SK-N-SH treated with all-trans-retinoic acid at 6 μM for 48 hours (cell line): ENCODE measurements at regions not wholly inside any gene's neighbourhood (a gene's known extent, or its start where the extent isn't known, plus 50 kb on each side); places are given as distances from the start of the nearest gene placed in this dataset.

Source experiments
- ATAC-seq: fragments of 200-7000 bp; cut with Tn5 transposase; 3 replicates; pipeline ENCODE4 v1.9.1; 2020; ENCODE audit warnings: mild to moderate bottlenecking, moderate library complexity
- BACH2 ChIP-seq: fragments of 250-450 bp; sonication (Bioruptor Pico); IDR thresholded peaks from 2 replicates; pipeline ENCODE4 v1.9.0; 2021; ENCODE audit warnings: mild to moderate bottlenecking, borderline replicate concordance
- GLIS3 ChIP-seq: fragments of 250-450 bp; sonication (Bioruptor Pico); IDR thresholded peaks from 2 replicates; pipeline ENCODE4 v1.5.0; 2020; ENCODE audit warnings: mild to moderate bottlenecking, moderate library complexity
- OSR1 ChIP-seq: fragments of 250-450 bp; sonication (Bioruptor Pico); IDR thresholded peaks from 2 replicates; pipeline ENCODE4 v1.8.0; 2022; ENCODE audit warnings: moderate library complexity, mild to moderate bottlenecking, inconsistent platforms
- PPARA ChIP-seq: fragments of 250-450 bp; sonication (Bioruptor Pico); IDR thresholded peaks from 2 replicates; pipeline ENCODE4 v1.5.0; 2020; ENCODE audit warnings: mild to moderate bottlenecking, borderline replicate concordance
- TCF4 ChIP-seq: fragments of 250-450 bp; sonication (Bioruptor Pico); IDR thresholded peaks from 2 replicates; pipeline ENCODE4 v1.8.0; 2021; ENCODE audit warnings: mild to moderate bottlenecking, moderate library complexity, borderline replicate concordance
- TOX ChIP-seq: fragments of 250-450 bp; sonication (Bioruptor Pico); IDR thresholded peaks from 2 replicates; pipeline ENCODE4 v1.8.0; 2021; ENCODE audit warnings: mild to moderate bottlenecking, moderate library complexity, borderline replicate concordance
- ZC3H10 ChIP-seq: fragments of 250-450 bp; sonication (Bioruptor Pico); IDR thresholded peaks from 2 replicates; pipeline ENCODE4 v1.5.1; 2021; ENCODE audit warnings: mild to moderate bottlenecking, moderate library complexity
- ZFP3 ChIP-seq: fragments of 250-450 bp; sonication (Bioruptor Pico); IDR thresholded peaks from 2 replicates; pipeline ENCODE4 v1.5.0; 2020; ENCODE audit warnings: mild to moderate bottlenecking, moderate library complexity
- ZFP30 ChIP-seq: fragments of 450-650 bp; formaldehyde crosslinking; IDR thresholded peaks from 2 replicates; pipeline ENCODE4 v1.5.0; 2022; ENCODE audit warnings: mild to moderate bottlenecking, moderate library complexity
- ZNF565 ChIP-seq: fragments of 450-650 bp; formaldehyde crosslinking; conservative IDR thresholded peaks from 2 replicates; pipeline ENCODE4 v1.5.0; 2020; ENCODE audit warnings: low read depth, mild to moderate bottlenecking, moderate library complexity
- ZNF70 ChIP-seq: fragments of 450-650 bp; formaldehyde crosslinking; IDR thresholded peaks from 2 replicates; pipeline ENCODE4 v1.5.0; 2020; ENCODE audit warnings: mild to moderate bottlenecking, moderate library complexity
- ZNF8 ChIP-seq: fragments of 450-650 bp; formaldehyde crosslinking; IDR thresholded peaks from 2 replicates; pipeline ENCODE4 v1.5.0; 2020; ENCODE audit warnings: mild to moderate bottlenecking, moderate library complexity
- TF ChIP-seq, protein P1 (sequence below): fragments of 250-450 bp; sonication (Bioruptor Pico); IDR thresholded peaks from 2 replicates; pipeline ENCODE4 v1.5.1; 2021; ENCODE audit warnings: mild to moderate bottlenecking, moderate library complexity
- TF ChIP-seq, protein P2 (sequence below): fragments of 250-450 bp; sonication (Bioruptor Pico); IDR thresholded peaks from 2 replicates; pipeline ENCODE4 v1.8.0; 2020; ENCODE audit warnings: mild to moderate bottlenecking, moderate library complexity, borderline replicate concordance
- TF ChIP-seq, protein P3 (sequence below): fragments of 250-450 bp; sonication (Bioruptor Pico); IDR thresholded peaks from 2 replicates; pipeline ENCODE4 v1.5.1; 2020; ENCODE audit warnings: low read depth, mild to moderate bottlenecking, moderate library complexity
- TF ChIP-seq, protein P4 (sequence below): fragments of 250-450 bp; sonication (Bioruptor Pico); IDR thresholded peaks from 2 replicates; pipeline ENCODE4 v1.5.0; 2020; ENCODE audit warnings: mild to moderate bottlenecking, moderate library complexity

DNA sequence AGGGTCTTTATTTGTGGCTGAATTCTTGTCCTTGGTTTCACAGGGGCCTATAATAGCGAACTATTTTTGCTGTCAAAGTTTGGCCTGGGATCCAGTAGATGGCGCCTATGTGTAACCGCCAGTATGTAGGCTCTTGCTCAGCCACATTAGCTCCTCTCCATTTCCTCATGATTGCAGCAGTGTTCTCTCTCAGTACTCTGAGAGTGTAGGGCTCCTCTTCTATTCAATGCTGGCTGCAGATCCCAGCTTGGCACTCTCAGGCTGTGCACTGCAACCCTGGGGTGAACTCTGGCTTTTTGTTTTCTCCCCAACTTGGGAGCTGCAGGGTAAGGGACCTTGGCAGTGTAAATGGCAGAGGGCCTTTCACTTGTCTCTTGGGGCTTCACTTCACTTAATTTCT is 344.6 kb upstream of the CHAC2 start (continued):
- TF ChIP-seq, protein P1, sequence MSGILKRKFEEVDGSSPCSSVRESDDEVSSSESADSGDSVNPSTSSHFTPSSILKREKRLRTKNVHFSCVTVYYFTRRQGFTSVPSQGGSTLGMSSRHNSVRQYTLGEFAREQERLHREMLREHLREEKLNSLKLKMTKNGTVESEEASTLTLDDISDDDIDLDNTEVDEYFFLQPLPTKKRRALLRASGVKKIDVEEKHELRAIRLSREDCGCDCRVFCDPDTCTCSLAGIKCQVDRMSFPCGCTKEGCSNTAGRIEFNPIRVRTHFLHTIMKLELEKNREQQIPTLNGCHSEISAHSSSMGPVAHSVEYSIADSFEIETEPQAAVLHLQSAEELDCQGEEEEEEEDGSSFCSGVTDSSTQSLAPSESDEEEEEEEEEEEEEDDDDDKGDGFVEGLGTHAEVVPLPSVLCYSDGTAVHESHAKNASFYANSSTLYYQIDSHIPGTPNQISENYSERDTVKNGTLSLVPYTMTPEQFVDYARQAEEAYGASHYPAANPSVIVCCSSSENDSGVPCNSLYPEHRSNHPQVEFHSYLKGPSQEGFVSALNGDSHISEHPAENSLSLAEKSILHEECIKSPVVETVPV (CRISPR knock-in tag) = no peak
- TF ChIP-seq ZNF8 (CRISPR knock-in tag) = no peak
- TF ChIP-seq ZFP30 (CRISPR knock-in tag) = no peak
- no peak for TF ChIP-seq TOX (CRISPR knock-in tag)
- TF ChIP-seq ZNF565 (CRISPR knock-in tag) = no peak
- TF ChIP-seq, protein P2, sequence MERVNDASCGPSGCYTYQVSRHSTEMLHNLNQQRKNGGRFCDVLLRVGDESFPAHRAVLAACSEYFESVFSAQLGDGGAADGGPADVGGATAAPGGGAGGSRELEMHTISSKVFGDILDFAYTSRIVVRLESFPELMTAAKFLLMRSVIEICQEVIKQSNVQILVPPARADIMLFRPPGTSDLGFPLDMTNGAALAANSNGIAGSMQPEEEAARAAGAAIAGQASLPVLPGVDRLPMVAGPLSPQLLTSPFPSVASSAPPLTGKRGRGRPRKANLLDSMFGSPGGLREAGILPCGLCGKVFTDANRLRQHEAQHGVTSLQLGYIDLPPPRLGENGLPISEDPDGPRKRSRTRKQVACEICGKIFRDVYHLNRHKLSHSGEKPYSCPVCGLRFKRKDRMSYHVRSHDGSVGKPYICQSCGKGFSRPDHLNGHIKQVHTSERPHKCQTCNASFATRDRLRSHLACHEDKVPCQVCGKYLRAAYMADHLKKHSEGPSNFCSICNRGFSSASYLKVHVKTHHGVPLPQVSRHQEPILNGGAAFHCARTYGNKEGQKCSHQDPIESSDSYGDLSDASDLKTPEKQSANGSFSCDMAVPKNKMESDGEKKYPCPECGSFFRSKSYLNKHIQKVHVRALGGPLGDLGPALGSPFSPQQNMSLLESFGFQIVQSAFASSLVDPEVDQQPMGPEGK (CRISPR knock-in tag) = no peak

DNA sequence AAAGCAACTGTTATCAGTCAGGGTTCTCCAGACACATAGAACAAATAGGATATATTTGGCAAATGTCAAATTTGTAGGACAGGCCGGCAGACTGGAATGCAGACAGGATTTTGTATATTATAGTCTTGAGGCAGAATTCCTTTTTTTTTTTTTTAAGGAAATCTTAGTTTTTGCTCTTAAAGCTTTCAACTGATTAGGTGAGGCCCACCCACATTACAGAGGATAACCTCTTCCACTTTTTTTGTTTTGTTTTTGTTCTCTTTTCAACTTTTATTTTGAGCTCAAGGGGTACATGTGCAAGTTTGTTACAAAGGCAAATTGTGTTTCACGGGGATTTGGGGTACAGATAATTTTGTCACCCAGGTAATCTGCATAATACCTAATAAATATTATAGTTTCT is 350.2 kb upstream of the CHAC2 start:
- TF ChIP-seq GLIS3 (CRISPR knock-in tag) = no peak
- TF ChIP-seq BACH2 (CRISPR knock-in tag) = no peak
- TF ChIP-seq, protein P2 (CRISPR knock-in tag) = no peak
- no peak for ATAC-seq

DNA sequence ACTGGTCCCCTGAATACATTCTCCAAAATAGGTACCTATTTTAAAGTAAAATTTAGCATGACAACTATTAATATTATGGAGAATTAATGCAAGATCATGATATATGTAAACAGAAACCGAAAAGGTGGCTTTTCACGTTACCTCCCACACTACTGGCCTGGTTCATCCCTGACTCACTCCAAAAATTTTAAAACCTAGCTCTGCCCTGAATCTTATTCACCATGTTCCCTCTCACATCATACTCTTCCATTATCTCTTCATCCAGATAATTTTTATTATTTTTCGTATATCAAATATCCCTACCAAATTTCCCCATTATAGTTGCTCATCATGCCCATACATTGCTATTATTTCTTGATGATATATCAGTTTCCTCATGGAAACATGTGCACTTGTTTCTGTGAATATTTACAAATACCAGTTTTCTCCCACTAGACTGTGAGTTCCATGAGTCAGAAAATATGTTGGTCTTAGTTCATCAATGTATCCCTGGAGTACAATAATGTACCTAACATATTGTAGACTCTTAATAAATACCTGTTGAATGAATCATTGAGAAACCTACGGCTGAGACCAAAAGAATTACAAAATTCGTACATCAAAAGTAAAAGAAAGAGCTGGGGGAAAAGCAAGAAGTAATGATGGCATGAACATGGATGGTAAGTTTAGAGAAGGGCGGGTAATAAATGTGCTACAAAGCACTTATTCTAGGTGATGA is 360.1 kb upstream of the CHAC2 start:
- ATAC-seq = no peak

More for the DNA sequence above, 360.1 kb upstream of the CHAC2 start:
- TF ChIP-seq ZFP3 (CRISPR knock-in tag) (no peak), ZC3H10 (CRISPR knock-in tag) (no peak), PPARA (CRISPR knock-in tag) (no peak), ZNF70 (CRISPR knock-in tag) (no peak), OSR1 (CRISPR knock-in tag) (no peak), TCF4 (CRISPR knock-in tag) (no peak), ZNF8 (CRISPR knock-in tag) (no peak), TOX (CRISPR knock-in tag) (no peak), ZNF565 (CRISPR knock-in tag) (no peak), BACH2 (CRISPR knock-in tag) (no peak)
- TF ChIP-seq, protein P3, sequence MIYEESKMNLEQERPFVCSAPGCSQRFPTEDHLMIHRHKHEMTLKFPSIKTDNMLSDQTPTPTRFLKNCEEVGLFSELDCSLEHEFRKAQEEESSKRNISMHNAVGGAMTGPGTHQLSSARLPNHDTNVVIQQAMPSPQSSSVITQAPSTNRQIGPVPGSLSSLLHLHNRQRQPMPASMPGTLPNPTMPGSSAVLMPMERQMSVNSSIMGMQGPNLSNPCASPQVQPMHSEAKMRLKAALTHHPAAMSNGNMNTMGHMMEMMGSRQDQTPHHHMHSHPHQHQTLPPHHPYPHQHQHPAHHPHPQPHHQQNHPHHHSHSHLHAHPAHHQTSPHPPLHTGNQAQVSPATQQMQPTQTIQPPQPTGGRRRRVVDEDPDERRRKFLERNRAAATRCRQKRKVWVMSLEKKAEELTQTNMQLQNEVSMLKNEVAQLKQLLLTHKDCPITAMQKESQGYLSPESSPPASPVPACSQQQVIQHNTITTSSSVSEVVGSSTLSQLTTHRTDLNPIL (CRISPR knock-in tag) = no peak
- TF ChIP-seq, protein P2 (CRISPR knock-in tag) = no peak
- TF ChIP-seq, protein P1 (CRISPR knock-in tag) = no peak
- TF ChIP-seq, protein P4, sequence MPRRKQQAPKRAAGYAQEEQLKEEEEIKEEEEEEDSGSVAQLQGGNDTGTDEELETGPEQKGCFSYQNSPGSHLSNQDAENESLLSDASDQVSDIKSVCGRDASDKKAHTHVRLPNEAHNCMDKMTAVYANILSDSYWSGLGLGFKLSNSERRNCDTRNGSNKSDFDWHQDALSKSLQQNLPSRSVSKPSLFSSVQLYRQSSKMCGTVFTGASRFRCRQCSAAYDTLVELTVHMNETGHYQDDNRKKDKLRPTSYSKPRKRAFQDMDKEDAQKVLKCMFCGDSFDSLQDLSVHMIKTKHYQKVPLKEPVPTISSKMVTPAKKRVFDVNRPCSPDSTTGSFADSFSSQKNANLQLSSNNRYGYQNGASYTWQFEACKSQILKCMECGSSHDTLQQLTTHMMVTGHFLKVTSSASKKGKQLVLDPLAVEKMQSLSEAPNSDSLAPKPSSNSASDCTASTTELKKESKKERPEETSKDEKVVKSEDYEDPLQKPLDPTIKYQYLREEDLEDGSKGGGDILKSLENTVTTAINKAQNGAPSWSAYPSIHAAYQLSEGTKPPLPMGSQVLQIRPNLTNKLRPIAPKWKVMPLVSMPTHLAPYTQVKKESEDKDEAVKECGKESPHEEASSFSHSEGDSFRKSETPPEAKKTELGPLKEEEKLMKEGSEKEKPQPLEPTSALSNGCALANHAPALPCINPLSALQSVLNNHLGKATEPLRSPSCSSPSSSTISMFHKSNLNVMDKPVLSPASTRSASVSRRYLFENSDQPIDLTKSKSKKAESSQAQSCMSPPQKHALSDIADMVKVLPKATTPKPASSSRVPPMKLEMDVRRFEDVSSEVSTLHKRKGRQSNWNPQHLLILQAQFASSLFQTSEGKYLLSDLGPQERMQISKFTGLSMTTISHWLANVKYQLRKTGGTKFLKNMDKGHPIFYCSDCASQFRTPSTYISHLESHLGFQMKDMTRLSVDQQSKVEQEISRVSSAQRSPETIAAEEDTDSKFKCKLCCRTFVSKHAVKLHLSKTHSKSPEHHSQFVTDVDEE (CRISPR knock-in tag) = no peak
